ENCODE measurements at regions not wholly inside any gene's neighbourhood (a gene's known extent, or its start where the extent isn't known, plus 50 kb on each side); places are given as distances from the start of the nearest gene placed in this dataset.

GRCh38 chr13:64871742-64872141, 2358.4 kb downstream of the PCDH9 start:
- H3K27ac ChIP-seq (ENCODE audit: low read depth in 1 of 2, low read length in 2 of 2): no peak overlapping the region
- no peaks in the 10 kb centered on the region for H3K36me3 ChIP-seq (ENCODE audit: control insufficient read depth in 4 of 4, insufficient read depth in 3 of 4, low read depth in 1 of 4, low read length in 3 of 4)
- no peaks in the 10 kb centered on the region for H3K4me1 ChIP-seq (ENCODE audit: control insufficient read depth in 4 of 4, insufficient read depth in 4 of 4, low read length in 3 of 4)
- no peaks in the 10 kb centered on the region for H3K27me3 ChIP-seq (ENCODE audit: control insufficient read depth in 4 of 4, insufficient read depth in 4 of 4, low read length in 3 of 4)
- H3K9ac ChIP-seq (ENCODE audit: low read depth in 1 of 2, low read length in 2 of 2): no peak overlapping the region
- H3K4me3 ChIP-seq (ENCODE audit: low read depth in 1 of 3, low read length in 3 of 3): no peak overlapping the region
- no peak for TF ChIP-seq TAF1 (conservative IDR thresholded peaks at IDR 0.05)
- peaks cover 0 to 6% (median 2%) of the 10 kb centered on the region in 4 donors for H3K9me3 ChIP-seq (ENCODE audit: control insufficient read depth in 4 of 4, low read length in 3 of 4)
- WGBS: 78% methylated on average over 5 of the region's 5 CpGs
- no peak for DNase-seq (ENCODE audit: low spot score)

- Histone ChIP-seq H3K9me3 (ENCODE audit: control insufficient read depth in 4 of 4, low read length in 3 of 4) (peaks cover 0 to 6% (median 2%) of the 10 kb centered on the region in 4 donors), H3K9ac (ENCODE audit: low read depth in 1 of 2, low read length in 2 of 2) (no peak overlapping the region), H3K27ac (ENCODE audit: low read depth in 1 of 2, low read length in 2 of 2) (no peak overlapping the region), H3K36me3 (ENCODE audit: control insufficient read depth in 4 of 4, insufficient read depth in 3 of 4, low read depth in 1 of 4, low read length in 3 of 4) (no peaks in the 10 kb centered on the region), H3K27me3 (ENCODE audit: control insufficient read depth in 4 of 4, insufficient read depth in 4 of 4, low read length in 3 of 4) (peaks cover 0 to 4% (median 0%) of the 10 kb centered on the region in 4 donors), H3K4me3 (ENCODE audit: low read depth in 1 of 3, low read length in 3 of 3) (no peak overlapping the region), H3K4me1 (ENCODE audit: control insufficient read depth in 4 of 4, insufficient read depth in 4 of 4, low read length in 3 of 4) (no peaks in the 10 kb centered on the region)
- 50% methylated on average over 3 of the region's 3 CpGs for WGBS
- no peak for TF ChIP-seq NR2F2 (IDR thresholded peaks at IDR 0.05)
- no peak for TF ChIP-seq FOXA2 (IDR thresholded peaks at IDR 0.05)
- TF ChIP-seq ATF3 (IDR thresholded peaks at IDR 0.05): no peak
- no peak for TF ChIP-seq RXRA (IDR thresholded peaks at IDR 0.05)
- TF ChIP-seq CTCF (IDR thresholded peaks at IDR 0.05; ENCODE audit: low read depth, low read length, missing input control): no peak
- TF ChIP-seq REST (IDR thresholded peaks at IDR 0.05): no peak
- no peak for TF ChIP-seq YY1 (IDR thresholded peaks at IDR 0.05)
- no peak for TF ChIP-seq HNF4G (IDR thresholded peaks at IDR 0.05)
- TF ChIP-seq RAD21 (IDR thresholded peaks at IDR 0.05): no peak
- DNase-seq (ENCODE audit: low spot score): no peak
These were observed 2360.6 kb downstream of the PCDH9 start for GRCh38 chr13:64869539-64869938.

- 71% methylated on average over 2 of the region's 2 CpGs for WGBS
- no peak overlapping the region for H3K27ac ChIP-seq (ENCODE audit: low read depth in 1 of 2, low read length in 2 of 2)
- no peak for DNase-seq (ENCODE audit: low spot score)
- TF ChIP-seq HNF4A (conservative IDR thresholded peaks at IDR 0.05) (no peak), CTCF (IDR thresholded peaks at IDR 0.05; ENCODE audit: low read depth, low read length, missing input control) (no peak), EGR1 (IDR thresholded peaks at IDR 0.05; ENCODE audit: low read depth in 2 of 2) (no peak), FOXA2 (IDR thresholded peaks at IDR 0.05) (no peak), SP1 (IDR thresholded peaks at IDR 0.05) (no peak), YY1 (IDR thresholded peaks at IDR 0.05) (no peak), NR2F2 (IDR thresholded peaks at IDR 0.05) (no peak), GABPA (IDR thresholded peaks at IDR 0.05 in 1 of 2, conservative IDR thresholded peaks at IDR 0.05 in 1 of 2) (no peak), MAX (IDR thresholded peaks at IDR 0.05) (no peak), REST (IDR thresholded peaks at IDR 0.05) (no peak), FOXA1 (IDR thresholded peaks at IDR 0.05) (no peak), RXRA (IDR thresholded peaks at IDR 0.05) (no peak), HNF4G (IDR thresholded peaks at IDR 0.05) (no peak), TAF1 (conservative IDR thresholded peaks at IDR 0.05) (no peak)
These were observed 2362.3 kb downstream of the PCDH9 start for GRCh38 chr13:64867856-64868255.

More at GRCh38 chr13:64867856-64868255, 2362.3 kb downstream of the PCDH9 start:
- Histone ChIP-seq H3K9ac (ENCODE audit: low read depth in 1 of 2, low read length in 2 of 2) (no peak overlapping the region), H3K4me3 (ENCODE audit: low read depth in 1 of 3, low read length in 3 of 3) (no peak overlapping the region), H3K4me1 (ENCODE audit: control insufficient read depth in 4 of 4, insufficient read depth in 4 of 4, low read length in 3 of 4) (no peaks in the 10 kb centered on the region), H3K36me3 (ENCODE audit: control insufficient read depth in 4 of 4, insufficient read depth in 3 of 4, low read depth in 1 of 4, low read length in 3 of 4) (no peaks in the 10 kb centered on the region), H3K27me3 (ENCODE audit: control insufficient read depth in 4 of 4, insufficient read depth in 4 of 4, low read length in 3 of 4) (peaks cover 0 to 4% (median 0%) of the 10 kb centered on the region in 4 donors), H3K9me3 (ENCODE audit: control insufficient read depth in 4 of 4, low read length in 3 of 4) (peaks cover 0 to 6% (median 2%) of the 10 kb centered on the region in 4 donors)

All from liver (tissue), 8 donors.